Central memory CD8-positive, alpha-beta T cell (primary cell): ENCODE measurements at regions not wholly inside any gene's neighbourhood (a gene's known extent, or its start where the extent isn't known, plus 50 kb on each side); places are given as distances from the start of the nearest gene placed in this dataset.

Source experiments
- ATAC-seq: fragments of 150-1000 bp; cut with Tn5 transposase; replicated peaks from 2 replicates; pipeline ENCODE4 v1.10.0; 2022; ENCODE audit warnings: mild to moderate bottlenecking, moderate FRiP score, moderate number of reproducible peaks; ENCODE audit not compliant: poor library complexity, severe bottlenecking; ENCODE audit errors: extremely low read depth
- DNase-seq, 2 donors: peaks; one replicate each; pipeline ENCODE4 v3.0.0; 2021; ENCODE audit warnings: low spot score in 2 of 2
- H3K27ac Mint-ChIP-seq: one replicate; pipeline ENCODE4 v1.8.0; 2022; ENCODE audit warnings: low read depth, mild to moderate bottlenecking, moderate library complexity, mixed read lengths
- H3K27me3 Mint-ChIP-seq: one replicate; pipeline ENCODE4 v1.8.0; 2022; ENCODE audit warnings: mixed read lengths
- H3K36me3 Mint-ChIP-seq: one replicate; pipeline ENCODE4 v1.8.0; 2022; ENCODE audit warnings: mild to moderate bottlenecking, moderate library complexity, mixed read lengths; ENCODE audit not compliant: insufficient read depth
- H3K4me1 Mint-ChIP-seq: one replicate; pipeline ENCODE4 v1.8.0; 2022; ENCODE audit warnings: mixed read lengths
- H3K4me3 Mint-ChIP-seq: one replicate; pipeline ENCODE4 v1.8.0; 2022; ENCODE audit warnings: mild to moderate bottlenecking, moderate library complexity, mixed read lengths
- H3K9me3 Mint-ChIP-seq: one replicate; pipeline ENCODE4 v1.8.0; 2022; ENCODE audit warnings: mixed read lengths

DNA sequence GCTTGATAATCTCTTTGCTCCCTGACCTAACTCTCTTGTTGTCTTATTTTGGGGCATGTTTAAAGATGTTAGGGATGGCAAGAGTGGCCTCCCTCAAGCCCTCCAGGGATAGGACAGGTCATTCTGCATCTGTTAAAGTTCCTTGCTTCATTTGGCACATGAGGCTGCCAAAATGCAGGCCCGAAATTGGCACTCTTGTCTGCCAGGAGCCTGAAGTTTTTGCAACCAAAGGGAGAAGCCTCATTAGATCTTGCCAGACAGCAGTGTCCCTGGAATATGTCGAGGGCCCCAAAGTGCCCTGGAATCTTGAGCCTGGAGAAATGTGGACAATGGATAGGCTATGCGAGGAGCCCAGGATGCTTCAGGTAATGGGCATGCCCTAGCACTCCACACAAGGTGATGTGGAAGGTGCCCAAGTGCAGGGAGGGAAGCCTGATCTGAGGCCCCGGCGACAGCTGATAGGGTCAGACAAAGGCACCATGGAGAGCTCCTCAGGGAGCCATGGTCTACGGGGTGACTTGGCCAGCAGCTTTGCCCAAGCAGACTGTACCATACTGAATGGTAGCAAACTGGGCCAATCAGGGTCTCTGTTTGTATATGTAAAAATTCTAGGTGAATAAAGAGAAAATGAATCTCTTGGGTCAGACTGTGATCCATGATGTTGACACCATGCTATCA lies 173.0 kb upstream of the WSCD2 start:
- no peaks in the 10 kb centered on the region for H3K36me3 Mint-ChIP-seq
- H3K4me1 Mint-ChIP-seq: no peaks in the 10 kb centered on the region
- no peaks in the 10 kb centered on the region for H3K9me3 Mint-ChIP-seq
- no peak overlapping the region for H3K27ac Mint-ChIP-seq
- H3K4me3 Mint-ChIP-seq: no peak overlapping the region
- H3K27me3 Mint-ChIP-seq: peaks cover 56% of the 10 kb centered on the region
- no peak for ATAC-seq
- DNase-seq: no peak

GRCh38 chr12:107957459-107957858 lies 171.6 kb upstream of the WSCD2 start:
- no peak overlapping the region for H3K27ac Mint-ChIP-seq
- H3K4me1 Mint-ChIP-seq: no peaks in the 10 kb centered on the region
- H3K9me3 Mint-ChIP-seq: no peaks in the 10 kb centered on the region
- no peak for DNase-seq
- no peak overlapping the region for H3K4me3 Mint-ChIP-seq
- ATAC-seq: no peak
- H3K27me3 Mint-ChIP-seq: peaks cover 59% of the 10 kb centered on the region
- no peaks in the 10 kb centered on the region for H3K36me3 Mint-ChIP-seq

DNA sequence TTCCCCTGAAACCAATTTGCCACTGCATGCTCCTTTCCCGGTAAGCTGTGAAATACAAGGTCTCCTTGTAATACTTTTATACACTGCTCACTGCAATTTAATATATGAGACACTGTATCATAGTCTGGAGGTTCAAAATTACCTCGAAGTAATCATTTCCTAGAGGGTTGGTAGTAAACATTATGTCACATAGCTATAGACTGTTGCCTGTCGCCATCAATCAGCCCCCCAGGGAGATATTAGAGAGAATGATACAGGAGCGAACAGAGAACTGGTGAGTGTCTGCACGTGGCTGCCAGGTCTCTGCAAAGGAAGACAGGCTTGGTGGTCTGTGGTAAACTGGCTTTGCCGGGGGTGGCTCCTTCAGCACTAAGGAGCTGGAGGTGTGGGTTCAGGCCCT lies 165.5 kb upstream of the WSCD2 start:
- H3K36me3 Mint-ChIP-seq: no peaks in the 10 kb centered on the region
- H3K4me3 Mint-ChIP-seq: no peak overlapping the region
- no peak overlapping the region for H3K27ac Mint-ChIP-seq
- no peaks in the 10 kb centered on the region for H3K4me1 Mint-ChIP-seq
- no peak for ATAC-seq
- DNase-seq: no peak
- peaks cover 30% of the 10 kb centered on the region for H3K27me3 Mint-ChIP-seq
- no peaks in the 10 kb centered on the region for H3K9me3 Mint-ChIP-seq

- Mint-ChIP-seq H3K4me1 (no peaks in the 10 kb centered on the region), H3K36me3 (no peaks in the 10 kb centered on the region)
Observed at GRCh38 chr12:107967170-107967569, 161.9 kb upstream of the WSCD2 start.

DNA sequence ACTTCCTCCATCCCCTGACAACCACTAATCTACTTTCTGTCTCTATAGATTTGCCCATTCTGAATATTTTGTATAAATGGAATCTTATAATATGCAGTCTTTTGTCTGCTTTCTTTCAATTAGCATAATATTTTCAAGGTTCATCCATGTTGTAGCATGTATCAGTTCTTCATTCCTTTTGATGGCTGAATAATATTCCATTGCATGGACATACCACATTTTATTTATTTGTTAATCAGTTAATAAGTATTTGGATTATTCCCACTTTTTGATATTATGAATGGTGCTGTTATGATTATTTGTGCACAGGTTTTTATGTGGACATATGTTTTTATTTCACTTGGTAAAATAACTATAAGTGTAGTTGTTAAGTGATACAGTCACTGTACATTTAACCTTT lies 155.1 kb upstream of the WSCD2 start:
- H3K4me3 Mint-ChIP-seq: no peak overlapping the region
- H3K4me1 Mint-ChIP-seq: no peaks in the 10 kb centered on the region
- peaks cover 2% of the 10 kb centered on the region for H3K36me3 Mint-ChIP-seq
- no peaks in the 10 kb centered on the region for H3K9me3 Mint-ChIP-seq
- no peak for DNase-seq
- no peak overlapping the region for H3K27ac Mint-ChIP-seq
- H3K27me3 Mint-ChIP-seq: peaks cover 37% of the 10 kb centered on the region
- ATAC-seq: no peak

More at GRCh38 chr12:107967170-107967569, 161.9 kb upstream of the WSCD2 start:
- Mint-ChIP-seq H3K27ac (no peak overlapping the region), H3K9me3 (no peaks in the 10 kb centered on the region), H3K27me3 (peaks cover 22% of the 10 kb centered on the region), H3K4me3 (no peak overlapping the region)
- ATAC-seq (no peak), DNase-seq (no peak)

GRCh38 chr12:107976331-107976730 lies 152.8 kb upstream of the WSCD2 start:
- H3K4me1 Mint-ChIP-seq: no peaks in the 10 kb centered on the region

GRCh38 chr12:107978201-107978600 lies 150.9 kb upstream of the WSCD2 start:
- Mint-ChIP-seq H3K36me3 (peaks cover 2% of the 10 kb centered on the region), H3K27me3 (peaks cover 70% of the 10 kb centered on the region), H3K9me3 (no peaks in the 10 kb centered on the region), H3K4me3 (no peak overlapping the region), H3K27ac (no peak overlapping the region), H3K4me1 (no peaks in the 10 kb centered on the region)
- DNase-seq (no peak), ATAC-seq (no peak)

More at GRCh38 chr12:107976331-107976730, 152.8 kb upstream of the WSCD2 start:
- Mint-ChIP-seq H3K36me3 (peaks cover 2% of the 10 kb centered on the region), H3K4me3 (no peak overlapping the region), H3K9me3 (no peaks in the 10 kb centered on the region), H3K27ac (no peak overlapping the region), H3K27me3 (peaks cover 57% of the 10 kb centered on the region)
- ATAC-seq (no peak), DNase-seq (no peak)

DNA sequence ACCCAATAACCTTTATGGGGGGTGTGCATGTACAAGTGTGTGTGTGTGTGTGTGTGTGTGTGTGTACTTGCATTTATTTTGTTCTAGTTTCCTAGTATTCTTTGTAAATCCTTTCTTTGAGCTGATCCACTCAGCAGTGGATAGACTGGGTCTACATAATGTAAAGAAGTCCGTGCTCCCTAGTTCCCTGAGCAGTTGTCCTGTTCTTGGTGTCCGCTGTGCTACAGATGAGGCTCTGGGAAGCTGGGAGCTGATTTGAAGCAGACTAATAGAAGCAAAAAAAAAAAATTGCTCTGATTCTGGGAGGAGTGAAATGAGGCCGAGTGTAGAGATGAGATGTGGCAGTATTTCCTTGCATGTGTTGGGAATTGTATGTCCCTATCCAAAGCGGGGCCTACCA lies 150.4 kb upstream of the WSCD2 start:
- H3K4me1 Mint-ChIP-seq: no peaks in the 10 kb centered on the region
- H3K4me3 Mint-ChIP-seq: no peak overlapping the region
- no peaks in the 10 kb centered on the region for H3K9me3 Mint-ChIP-seq
- ATAC-seq (no peak), DNase-seq (no peak)
- peaks cover 74% of the 10 kb centered on the region for H3K27me3 Mint-ChIP-seq
- peaks cover 2% of the 10 kb centered on the region for H3K36me3 Mint-ChIP-seq
- H3K27ac Mint-ChIP-seq: no peak overlapping the region

GRCh38 chr12:107983756-107984472 lies 145.2 kb upstream of the WSCD2 start:
- DNase-seq (no peak), ATAC-seq (no peak)
- Mint-ChIP-seq H3K4me1 (no peaks in the 10 kb centered on the region), H3K36me3 (no peaks in the 10 kb centered on the region), H3K27me3 (peaks cover 56% of the 10 kb centered on the region), H3K4me3 (no peak overlapping the region), H3K27ac (no peak overlapping the region), H3K9me3 (no peaks in the 10 kb centered on the region)

- Mint-ChIP-seq H3K4me1 (no peaks in the 10 kb centered on the region), H3K4me3 (no peak overlapping the region), H3K27me3 (peaks cover 58% of the 10 kb centered on the region), H3K27ac (no peak overlapping the region), H3K36me3 (no peaks in the 10 kb centered on the region), H3K9me3 (no peaks in the 10 kb centered on the region)
- ATAC-seq (no peak), DNase-seq (no peak)
Observed at GRCh38 chr12:107984973-107985372, 144.1 kb upstream of the WSCD2 start.

GRCh38 chr12:107986183-107986582 lies 142.9 kb upstream of the WSCD2 start:
- H3K36me3 Mint-ChIP-seq: no peaks in the 10 kb centered on the region
- DNase-seq (no peak), ATAC-seq (no peak)
- H3K27me3 Mint-ChIP-seq: peaks cover 56% of the 10 kb centered on the region
- H3K4me1 Mint-ChIP-seq: no peaks in the 10 kb centered on the region
- H3K4me3 Mint-ChIP-seq: no peak overlapping the region
- no peak overlapping the region for H3K27ac Mint-ChIP-seq
- no peaks in the 10 kb centered on the region for H3K9me3 Mint-ChIP-seq

- H3K27ac Mint-ChIP-seq: no peak overlapping the region
- no peak for DNase-seq
- no peak overlapping the region for H3K4me3 Mint-ChIP-seq
- H3K9me3 Mint-ChIP-seq: no peaks in the 10 kb centered on the region
- ATAC-seq: no peak
- H3K27me3 Mint-ChIP-seq: peaks cover 41% of the 10 kb centered on the region
- H3K36me3 Mint-ChIP-seq: no peaks in the 10 kb centered on the region
- H3K4me1 Mint-ChIP-seq: no peaks in the 10 kb centered on the region
Observed at GRCh38 chr12:107990325-107990724, 138.8 kb upstream of the WSCD2 start.

GRCh38 chr12:107992029-107992428 lies 137.1 kb upstream of the WSCD2 start:
- H3K27me3 Mint-ChIP-seq: peaks cover 58% of the 10 kb centered on the region
- no peak overlapping the region for H3K27ac Mint-ChIP-seq
- ATAC-seq (no peak), DNase-seq (no peak)
- H3K4me1 Mint-ChIP-seq: no peaks in the 10 kb centered on the region
- H3K9me3 Mint-ChIP-seq: no peaks in the 10 kb centered on the region
- no peak overlapping the region for H3K4me3 Mint-ChIP-seq
- no peaks in the 10 kb centered on the region for H3K36me3 Mint-ChIP-seq
